IPS DF 19.7 (cell line): ENCODE measurements at regions not wholly inside any gene's neighbourhood (a gene's known extent, or its start where the extent isn't known, plus 50 kb on each side); places are given as distances from the start of the nearest gene placed in this dataset.
A peak's percentile ranks its signal among the peaks of the same experiment; 100 is the strongest.

Experiments used
- DNase-seq: peaks from one replicate; pipeline ENCODE4 v3.0.0-alpha.2; 2013; ENCODE audit warnings: low read depth, low spot score

GRCh38 chr7:84549409-84549808, 354.8 kb upstream of the SEMA3A start:
- DNase-seq: no peak

GRCh38 chr7:84548366-84549365, 354.1 kb upstream of the SEMA3A start:
- peak; percentile 48 for DNase-seq

- DNase-seq: no peak
Observed at GRCh38 chr7:84547331-84547730, 352.7 kb upstream of the SEMA3A start.

- no peak for DNase-seq
Observed at GRCh38 chr7:84546403-84546802, 351.8 kb upstream of the SEMA3A start.

GRCh38 chr7:84538268-84538667, 343.7 kb upstream of the SEMA3A start:
- DNase-seq: no peak

GRCh38 chr7:84536271-84536870, 341.8 kb upstream of the SEMA3A start:
- no peak for DNase-seq

GRCh38 chr7:84535580-84536270, 341.1 kb upstream of the SEMA3A start:
- DNase-seq: no peak

GRCh38 chr7:84533182-84533581, 338.6 kb upstream of the SEMA3A start:
- no peak for DNase-seq

- no peak for DNase-seq
Observed at GRCh38 chr7:84532196-84532595, 337.6 kb upstream of the SEMA3A start.

GRCh38 chr7:84529480-84530205, 335.1 kb upstream of the SEMA3A start:
- no peak for DNase-seq

- DNase-seq: no peak
Observed at GRCh38 chr7:84528756-84529479, 334.3 kb upstream of the SEMA3A start.

- DNase-seq: no peak
Observed at GRCh38 chr7:84524714-84525694, 330.4 kb upstream of the SEMA3A start.

GRCh38 chr7:84513061-84513460, 318.5 kb upstream of the SEMA3A start:
- DNase-seq: no peak

GRCh38 chr7:84512055-84512454, 317.5 kb upstream of the SEMA3A start:
- DNase-seq: no peak

- no peak for DNase-seq
Observed at GRCh38 chr7:84510505-84510904, 315.9 kb upstream of the SEMA3A start.

GRCh38 chr7:84509522-84509921, 314.9 kb upstream of the SEMA3A start:
- no peak for DNase-seq

- no peak for DNase-seq
Observed at GRCh38 chr7:84508606-84509005, 314.0 kb upstream of the SEMA3A start.

GRCh38 chr7:84507529-84507928, 312.9 kb upstream of the SEMA3A start:
- DNase-seq: no peak

GRCh38 chr7:84506151-84506550, 311.6 kb upstream of the SEMA3A start:
- DNase-seq: no peak

GRCh38 chr7:84502239-84502638, 307.6 kb upstream of the SEMA3A start:
- DNase-seq: no peak
